ENCODE measurements at regions not wholly inside any gene's neighbourhood (a gene's known extent, or its start where the extent isn't known, plus 50 kb on each side); places are given as distances from the start of the nearest gene placed in this dataset.

DNA sequence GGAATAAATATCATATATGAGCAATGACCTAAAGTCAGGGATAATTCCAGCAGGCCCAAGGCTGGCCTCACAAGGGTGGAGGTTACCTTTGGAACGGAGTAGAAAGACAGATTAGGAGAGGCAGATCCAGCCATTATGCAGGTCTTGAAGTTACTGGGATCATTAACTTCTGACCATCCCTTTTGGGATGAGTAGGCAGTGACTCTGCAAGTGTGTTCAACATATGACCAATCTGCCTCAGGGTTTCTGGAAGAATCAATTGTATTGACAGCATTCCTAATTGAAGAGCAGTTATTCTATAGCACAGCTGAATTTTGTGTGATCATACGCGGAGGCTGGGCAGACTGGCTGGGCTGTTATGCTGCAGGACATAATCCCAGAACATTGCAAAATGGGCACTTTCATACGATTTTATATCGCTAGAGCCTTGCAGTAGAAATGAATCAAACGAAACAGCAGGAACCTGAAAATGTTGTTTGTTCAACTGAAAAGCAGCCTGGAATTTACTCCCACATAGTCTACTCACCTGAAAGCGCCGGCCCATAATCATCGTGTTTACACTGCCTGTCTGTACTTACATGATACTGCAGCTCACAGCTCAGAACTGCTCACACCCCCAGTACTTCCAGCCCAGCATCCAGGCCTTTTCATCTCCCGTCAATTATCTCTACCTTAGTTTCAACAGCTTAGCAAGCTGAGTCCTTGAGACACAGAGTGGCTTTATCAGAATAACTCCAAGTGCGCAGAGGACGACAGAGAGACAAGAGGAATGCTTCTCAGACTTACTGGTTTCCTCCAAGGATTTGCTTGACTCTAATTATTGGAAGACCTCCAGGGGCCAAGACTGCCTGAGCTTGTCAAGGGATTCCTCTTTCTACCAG is 556.1 kb downstream of the EFNB2 start:
- no peak for TF ChIP-seq CTCF (IDR thresholded peaks at IDR 0.05)
- no peak for TF ChIP-seq POLR2A (IDR thresholded peaks at IDR 0.05)
- no peak for TF ChIP-seq EP300 (IDR thresholded peaks at IDR 0.05)
- TF ChIP-seq POLR2AphosphoS5 (IDR thresholded peaks at IDR 0.05), result no peak

Data from gastroesophageal sphincter (tissue), 3 donors.